SK-N-SH treated with all-trans-retinoic acid at 6 μM for 48 hours (cell line): ENCODE measurements at regions not wholly inside any gene's neighbourhood (a gene's known extent, or its start where the extent isn't known, plus 50 kb on each side); places are given as distances from the start of the nearest gene placed in this dataset.

Source experiments
- ATAC-seq: fragments of 200-7000 bp; cut with Tn5 transposase; 3 replicates; pipeline ENCODE4 v1.9.1; 2020; ENCODE audit warnings: mild to moderate bottlenecking, moderate library complexity
- ARNTL ChIP-seq: fragments of 450-650 bp; formaldehyde crosslinking; IDR thresholded peaks from 2 replicates; pipeline ENCODE4 v1.5.0; 2020; ENCODE audit warnings: low read depth, mild to moderate bottlenecking, moderate library complexity, borderline replicate concordance
- CREB5 ChIP-seq: fragments of 250-450 bp; sonication (Bioruptor Pico); IDR thresholded peaks from 2 replicates; pipeline ENCODE4 v1.5.1; 2020; ENCODE audit warnings: low read depth, mild to moderate bottlenecking, moderate library complexity
- CSRNP3 ChIP-seq: fragments of 250-450 bp; sonication (Bioruptor Pico); IDR thresholded peaks from 2 replicates; pipeline ENCODE4 v1.5.1; 2021; ENCODE audit warnings: mild to moderate bottlenecking, moderate library complexity
- ESRRG ChIP-seq: fragments of 250-450 bp; sonication (Bioruptor Pico); IDR thresholded peaks from 2 replicates; pipeline ENCODE4 v1.6.1; 2021; ENCODE audit warnings: mild to moderate bottlenecking
- ISL1 ChIP-seq: fragments of 250-450 bp; sonication (Bioruptor Pico); IDR thresholded peaks from 2 replicates; pipeline ENCODE4 v2.1.2; 2022; ENCODE audit warnings: mild to moderate bottlenecking, moderate library complexity
- PATZ1 ChIP-seq: fragments of 250-450 bp; sonication (Bioruptor Pico); IDR thresholded peaks from 2 replicates; pipeline ENCODE4 v1.8.0; 2020; ENCODE audit warnings: mild to moderate bottlenecking, moderate library complexity, borderline replicate concordance
- POU6F1 ChIP-seq: fragments of 250-450 bp; sonication (Bioruptor Pico); IDR thresholded peaks from 2 replicates; pipeline ENCODE4 v1.8.0; 2021; ENCODE audit warnings: low read depth, mild to moderate bottlenecking, moderate library complexity, borderline replicate concordance
- PPARA ChIP-seq: fragments of 250-450 bp; sonication (Bioruptor Pico); IDR thresholded peaks from 2 replicates; pipeline ENCODE4 v1.5.0; 2020; ENCODE audit warnings: mild to moderate bottlenecking, borderline replicate concordance
- RARB ChIP-seq: fragments of 250-450 bp; sonication (Bioruptor Pico); IDR thresholded peaks from 2 replicates; pipeline ENCODE4 v1.8.0; 2021; ENCODE audit warnings: mild to moderate bottlenecking, moderate library complexity
- TCF4 ChIP-seq: fragments of 250-450 bp; sonication (Bioruptor Pico); IDR thresholded peaks from 2 replicates; pipeline ENCODE4 v1.8.0; 2021; ENCODE audit warnings: mild to moderate bottlenecking, moderate library complexity, borderline replicate concordance
- TOX ChIP-seq: fragments of 250-450 bp; sonication (Bioruptor Pico); IDR thresholded peaks from 2 replicates; pipeline ENCODE4 v1.8.0; 2021; ENCODE audit warnings: mild to moderate bottlenecking, moderate library complexity, borderline replicate concordance
- TSHZ2 ChIP-seq: fragments of 250-450 bp; sonication (Bioruptor Pico); IDR thresholded peaks from 2 replicates; pipeline ENCODE4 v1.5.0; 2020; ENCODE audit warnings: mild to moderate bottlenecking, moderate library complexity
- ZC3H10 ChIP-seq: fragments of 250-450 bp; sonication (Bioruptor Pico); IDR thresholded peaks from 2 replicates; pipeline ENCODE4 v1.5.1; 2021; ENCODE audit warnings: mild to moderate bottlenecking, moderate library complexity
- ZFP30 ChIP-seq: fragments of 450-650 bp; formaldehyde crosslinking; IDR thresholded peaks from 2 replicates; pipeline ENCODE4 v1.5.0; 2022; ENCODE audit warnings: mild to moderate bottlenecking, moderate library complexity
- ZNF70 ChIP-seq: fragments of 450-650 bp; formaldehyde crosslinking; IDR thresholded peaks from 2 replicates; pipeline ENCODE4 v1.5.0; 2020; ENCODE audit warnings: mild to moderate bottlenecking, moderate library complexity
- ZNF8 ChIP-seq: fragments of 450-650 bp; formaldehyde crosslinking; IDR thresholded peaks from 2 replicates; pipeline ENCODE4 v1.5.0; 2020; ENCODE audit warnings: mild to moderate bottlenecking, moderate library complexity

GRCh38 chr9:1427875-1428274 is 377.7 kb downstream of the DMRT2 start:
- ATAC-seq = no peak
- TF ChIP-seq ARNTL (CRISPR knock-in tag) (no peak), ESRRG (CRISPR knock-in tag) (no peak), ZFP30 (no peak), CREB5 (CRISPR knock-in tag) (no peak), ZNF70 (CRISPR knock-in tag) (no peak), PPARA (no peak), ZNF8 (CRISPR knock-in tag) (no peak), ZC3H10 (no peak), POU6F1 (CRISPR knock-in tag) (no peak), ISL1 (CRISPR knock-in tag) (no peak), PATZ1 (CRISPR knock-in tag) (no peak)

- no peak for TF ChIP-seq PATZ1 (CRISPR knock-in tag)
- TF ChIP-seq CSRNP3 (CRISPR knock-in tag) = no peak
- no peak for TF ChIP-seq ESRRG (CRISPR knock-in tag)
- TF ChIP-seq TOX (CRISPR knock-in tag) = no peak
- no peak for TF ChIP-seq ISL1 (CRISPR knock-in tag)
- no peak for TF ChIP-seq TCF4
- TF ChIP-seq PPARA = no peak
- no peak for TF ChIP-seq TSHZ2 (CRISPR knock-in tag)
- TF ChIP-seq RARB (CRISPR knock-in tag) = no peak
- TF ChIP-seq ZNF8 (CRISPR knock-in tag) = no peak
- TF ChIP-seq POU6F1 (CRISPR knock-in tag) = no peak
- TF ChIP-seq, all 23 proteins: peak for 0
- ATAC-seq = no peak
These were observed 379.1 kb downstream of the DMRT2 start for GRCh38 chr9:1429297-1429696.

- ATAC-seq = no peak
- TF ChIP-seq ESRRG (CRISPR knock-in tag) = no peak
These were observed 381.3 kb downstream of the DMRT2 start for GRCh38 chr9:1431461-1431860.
